Activated CD8-positive, alpha-beta memory T cell treated with anti-CD3 and anti-CD28 coated beads, Interleukin-2, amount 50 U/mL, for 48 hours (primary cell): ENCODE measurements at regions not wholly inside any gene's neighbourhood (a gene's known extent, or its start where the extent isn't known, plus 50 kb on each side); places are given as distances from the start of the nearest gene placed in this dataset.
"Not testable (repeated sequence)": the region's sequence is repeated elsewhere in the genome, so short reads cannot be mapped to it uniquely, and the experiment has no call there.

Source experiments
- DNase-seq: peaks from one replicate; pipeline ENCODE4 v3.0.0-alpha.2; 2020

DNA sequence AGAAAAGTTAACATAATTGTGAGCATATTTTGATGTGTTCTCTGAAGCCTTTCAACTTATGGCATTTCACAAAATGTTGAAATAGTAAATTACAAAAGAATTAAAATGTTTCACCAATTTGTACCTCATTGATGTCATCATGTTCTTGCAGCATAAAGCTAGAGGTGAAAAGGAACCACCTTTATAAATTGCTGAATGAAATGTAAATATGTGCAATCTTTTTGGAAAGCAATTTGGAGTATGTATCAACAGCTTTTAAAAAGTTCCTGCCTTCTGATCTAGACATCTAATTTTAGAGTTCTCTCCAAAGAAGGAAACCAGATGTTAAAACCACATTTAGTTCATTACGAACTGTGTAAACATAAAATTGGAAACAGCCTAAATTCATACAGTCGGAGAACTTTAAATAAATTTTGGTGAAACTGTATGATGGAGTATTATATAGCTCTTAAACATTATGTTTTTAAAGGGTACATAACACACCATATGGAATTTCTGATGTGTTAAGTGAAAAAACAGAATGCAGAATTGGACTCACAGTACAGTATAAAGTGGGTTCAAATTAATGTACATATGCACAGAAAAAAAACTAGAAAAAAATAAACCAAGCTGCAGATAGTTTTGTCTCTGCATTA lies 311.2 kb upstream of the NAALADL2 start:
- no peak for DNase-seq

DNA sequence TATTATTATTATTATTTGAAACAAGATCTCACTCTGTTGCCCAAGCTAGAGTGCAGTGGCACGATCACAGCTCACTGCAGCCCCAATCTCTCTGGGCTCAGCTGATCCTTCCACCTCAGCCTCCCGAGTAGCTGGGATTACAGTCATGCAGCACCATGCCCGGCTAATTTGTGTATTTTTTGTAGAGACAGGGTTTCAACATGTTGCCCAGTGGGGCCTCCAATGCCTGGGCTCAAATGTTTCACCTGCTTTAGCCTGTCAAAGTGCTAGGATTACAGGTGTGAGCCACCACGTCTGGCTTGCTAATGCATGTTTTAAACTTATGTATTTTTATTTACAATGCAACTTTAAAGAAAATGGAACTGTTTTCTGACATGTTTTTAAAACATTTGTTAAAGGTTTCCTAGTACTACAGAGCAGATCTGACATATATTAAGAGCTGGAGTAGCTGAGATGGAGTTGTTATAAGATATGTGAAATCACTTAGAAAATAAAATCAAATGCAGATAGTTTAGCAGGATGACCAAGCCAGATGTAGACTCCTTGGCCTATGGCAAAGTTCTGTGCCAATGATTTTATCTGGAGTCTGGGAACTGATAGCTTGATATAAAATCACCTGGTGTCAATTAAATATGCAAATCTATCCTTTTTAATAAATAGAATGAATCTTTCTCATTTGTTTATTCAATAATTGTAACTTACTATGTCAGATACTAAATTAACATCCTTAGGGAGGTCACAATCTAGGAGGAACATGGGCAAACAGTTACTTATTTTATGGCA lies 310.1 kb upstream of the NAALADL2 start:
- no peak for DNase-seq

DNA sequence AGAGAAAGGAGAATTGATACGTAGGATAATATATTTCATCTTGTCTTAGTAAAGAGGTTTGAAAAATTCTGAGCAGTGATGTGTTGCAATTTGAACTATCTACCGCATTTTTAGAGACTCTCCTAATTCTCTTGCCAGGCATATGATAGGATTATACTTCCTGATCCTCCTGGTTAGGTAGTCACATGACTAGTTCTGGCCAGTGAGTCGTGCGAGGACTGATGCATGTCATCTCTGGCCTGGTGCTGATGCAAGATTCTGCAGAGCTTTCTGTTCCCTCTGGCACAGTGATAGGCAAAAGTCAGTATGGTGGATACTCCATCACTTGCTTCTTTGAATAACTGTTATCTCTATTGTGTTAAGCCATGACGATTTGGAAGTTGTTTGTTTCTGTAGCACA lies 277.6 kb upstream of the NAALADL2 start:
- DNase-seq: no peak

DNA sequence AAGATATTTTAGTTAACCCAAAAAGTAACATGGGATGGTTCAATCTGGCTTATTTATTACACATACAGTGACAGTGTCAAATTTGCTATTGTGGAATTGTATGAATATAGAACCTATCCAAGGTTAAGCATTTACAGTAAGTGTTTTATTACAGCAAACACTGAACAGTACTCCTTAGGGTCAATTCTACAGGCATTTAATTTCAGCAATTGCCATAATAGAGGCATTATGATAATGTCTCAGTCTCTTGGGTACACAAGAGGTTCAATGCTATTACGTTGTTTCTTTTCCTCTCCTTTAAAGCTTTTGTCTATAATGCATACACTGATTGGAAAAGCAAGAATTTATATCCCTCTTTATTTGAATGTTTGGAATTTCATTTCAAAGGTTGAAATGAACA lies 275.7 kb upstream of the NAALADL2 start:
- no peak for DNase-seq

DNA sequence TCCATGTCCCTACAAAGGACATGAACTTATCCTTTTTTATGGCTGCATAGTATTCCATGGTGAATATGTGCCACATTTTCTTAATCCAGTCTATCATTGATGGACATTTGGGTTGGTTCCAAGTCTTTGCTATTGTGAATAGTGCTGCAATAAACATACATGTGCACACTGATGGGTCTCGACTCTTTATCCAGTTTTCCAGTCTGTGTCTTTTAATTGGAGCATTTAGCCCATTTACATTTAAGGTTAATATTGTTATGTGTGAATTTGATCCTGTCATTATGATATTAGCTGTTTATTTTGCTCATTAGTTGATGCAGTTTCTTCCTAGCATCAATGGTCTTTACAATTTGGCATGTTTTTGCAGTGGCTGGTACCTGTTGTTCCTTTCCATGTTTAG lies 272.0 kb upstream of the NAALADL2 start:
- DNase-seq: not testable (repeated sequence)

DNA sequence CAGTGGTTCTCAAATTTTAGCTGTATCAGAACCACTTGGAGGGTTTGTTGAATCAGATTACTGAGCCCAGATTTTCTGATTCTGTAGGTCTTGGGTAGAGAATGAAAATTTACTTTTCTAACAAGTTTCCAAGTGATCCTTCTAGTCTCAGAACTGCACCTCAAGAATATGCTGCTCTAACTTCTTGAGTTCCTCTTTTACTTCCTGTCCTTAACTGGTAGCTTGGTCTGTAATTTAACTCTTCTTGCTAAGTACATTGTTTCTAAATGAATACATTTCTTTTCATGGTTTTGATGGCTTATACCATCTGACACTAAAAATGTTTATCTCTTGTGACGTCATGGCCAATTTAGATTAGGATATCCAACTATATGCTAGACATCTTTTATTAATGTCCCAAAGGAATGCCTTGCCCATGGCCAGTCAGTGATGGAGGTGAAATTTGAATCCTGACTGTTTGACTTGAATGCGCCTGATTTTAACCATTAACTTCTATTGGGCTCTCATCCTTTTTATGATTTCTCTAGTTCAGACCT lies 262.6 kb upstream of the NAALADL2 start:
- DNase-seq: no peak

DNA sequence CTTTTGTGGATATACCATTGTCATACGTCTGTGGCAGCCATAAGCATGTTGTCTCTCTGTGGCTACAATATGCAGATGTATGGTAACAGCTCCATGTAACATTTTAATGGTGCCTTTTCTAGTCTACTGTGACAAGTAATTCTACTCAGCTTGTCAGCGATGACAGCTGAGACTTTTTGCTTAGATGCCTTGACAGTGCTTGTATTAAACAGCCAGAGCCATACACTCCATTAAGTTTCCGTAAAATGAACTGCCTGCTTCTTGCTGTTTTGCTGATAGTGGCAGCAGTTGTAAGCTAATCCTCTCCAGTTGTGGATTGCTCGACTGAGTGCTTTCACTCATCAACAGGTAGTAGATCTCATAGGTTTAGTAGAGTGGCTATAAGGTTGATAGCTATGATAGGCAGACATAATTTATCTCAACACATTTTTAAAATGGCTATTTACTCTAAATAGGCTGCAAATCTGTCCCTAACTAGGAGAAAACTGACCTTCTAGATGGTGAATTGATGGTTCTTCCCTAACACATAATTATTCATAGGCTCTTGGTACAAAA lies 260.2 kb upstream of the NAALADL2 start:
- DNase-seq: no peak

DNA sequence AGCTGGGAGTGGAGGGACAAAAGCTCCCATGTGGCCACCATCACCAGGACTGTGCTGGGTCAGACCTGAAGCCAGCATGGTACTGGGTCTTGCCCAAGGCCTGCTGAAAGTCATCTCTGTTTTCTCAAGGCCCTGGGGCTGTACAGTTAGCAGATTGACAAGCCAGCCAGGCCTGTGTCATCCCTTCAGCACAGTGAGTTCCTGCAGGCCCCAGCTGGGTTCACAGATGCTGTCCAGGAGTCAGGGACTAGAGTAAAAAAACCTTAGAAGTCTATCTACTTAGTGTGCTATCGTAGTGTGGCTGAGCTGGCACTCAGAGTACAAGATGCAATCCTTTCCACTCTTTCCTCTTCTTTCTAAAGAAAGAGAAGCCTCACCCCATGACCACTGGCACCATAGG lies 246.0 kb upstream of the NAALADL2 start:
- DNase-seq: no peak

DNA sequence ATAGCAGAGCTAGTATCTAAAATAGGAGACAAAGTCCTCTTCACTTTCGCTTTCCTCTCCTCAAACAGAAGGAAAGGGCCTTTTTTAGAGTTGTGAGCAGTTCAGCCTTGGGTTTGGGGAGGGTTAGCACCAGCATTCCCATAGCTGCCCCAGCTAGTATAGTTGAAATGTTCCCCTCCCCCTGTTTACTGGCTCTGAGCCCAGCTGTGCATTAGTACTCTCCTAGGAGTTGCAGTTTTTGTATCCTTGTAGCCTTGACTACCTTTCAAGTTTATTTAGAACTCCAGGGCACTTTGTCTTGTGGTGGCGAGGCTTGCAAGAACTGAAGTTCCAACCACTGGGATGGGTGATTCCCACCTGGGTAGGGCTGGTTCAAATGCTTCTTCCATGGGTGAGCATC lies 245.1 kb upstream of the NAALADL2 start:
- DNase-seq: no peak

DNA sequence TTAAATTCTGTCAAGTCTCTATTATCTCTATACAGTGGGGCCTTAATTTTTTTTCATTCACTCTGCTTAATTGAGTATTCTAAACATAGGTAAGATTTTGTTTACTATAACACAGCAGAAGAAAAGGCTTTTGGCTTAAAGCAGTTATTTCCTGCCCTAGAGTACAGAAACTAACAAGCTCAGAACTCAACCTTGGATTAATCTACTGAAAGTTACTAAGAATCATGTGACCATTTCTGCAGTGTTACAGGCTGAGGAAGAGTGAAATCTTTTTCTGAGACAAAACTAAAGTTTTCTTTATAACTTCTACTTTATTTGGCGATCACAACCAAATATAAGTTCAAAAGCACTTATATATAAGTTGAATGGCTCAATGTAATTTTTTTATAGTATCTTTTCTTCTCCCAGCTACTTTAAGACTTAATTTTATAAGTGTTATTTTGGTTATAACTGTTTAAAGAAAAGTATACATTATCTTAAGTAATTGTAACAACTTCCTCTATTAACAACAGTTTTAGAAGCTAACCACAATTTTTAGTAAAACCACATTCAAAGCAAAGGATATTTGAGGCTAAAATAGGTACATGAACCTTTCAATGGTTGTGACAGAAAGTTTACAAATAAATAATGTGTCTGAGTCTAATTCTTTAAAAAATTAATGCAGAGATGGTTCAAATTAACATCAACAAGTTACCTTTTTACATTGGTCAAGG lies 240.6 kb upstream of the NAALADL2 start:
- no peak for DNase-seq

DNA sequence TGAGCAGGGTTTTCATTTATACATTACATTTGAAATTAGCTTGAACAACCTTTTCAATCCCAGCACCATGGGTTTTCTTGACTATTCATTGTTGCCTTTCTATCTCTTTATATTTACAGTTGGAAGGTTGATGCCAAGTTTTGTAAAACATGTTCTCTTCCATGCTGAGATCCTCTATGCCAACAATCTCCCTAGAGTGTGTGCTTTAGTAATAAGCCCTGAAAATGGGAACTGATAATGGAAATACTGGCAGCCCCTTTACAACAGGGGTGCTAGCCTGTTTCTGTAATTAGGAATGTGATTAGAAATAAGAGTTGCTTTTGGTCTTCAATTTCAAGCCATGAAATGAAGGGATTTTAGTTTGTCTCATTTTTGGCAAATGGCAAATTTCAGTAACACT lies 239.9 kb upstream of the NAALADL2 start:
- no peak for DNase-seq

DNA sequence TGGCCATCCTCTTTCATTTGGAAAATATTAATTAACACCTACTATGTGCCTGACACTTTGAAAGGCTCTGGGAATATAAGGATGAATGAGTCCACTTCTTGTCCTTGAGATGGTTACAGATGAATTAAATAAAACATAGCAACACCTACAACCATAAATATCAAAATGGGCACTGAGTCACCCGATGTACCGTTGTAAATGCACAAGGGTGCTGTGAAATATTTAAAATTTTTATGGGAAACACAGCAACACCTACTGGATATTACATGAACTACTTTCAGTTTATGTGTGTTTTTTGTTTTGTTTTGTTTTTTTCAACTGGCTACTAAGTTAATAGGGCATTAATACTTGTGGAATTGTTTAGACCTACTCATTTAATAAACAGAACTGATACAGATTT lies 239.0 kb upstream of the NAALADL2 start:
- DNase-seq: no peak

DNA sequence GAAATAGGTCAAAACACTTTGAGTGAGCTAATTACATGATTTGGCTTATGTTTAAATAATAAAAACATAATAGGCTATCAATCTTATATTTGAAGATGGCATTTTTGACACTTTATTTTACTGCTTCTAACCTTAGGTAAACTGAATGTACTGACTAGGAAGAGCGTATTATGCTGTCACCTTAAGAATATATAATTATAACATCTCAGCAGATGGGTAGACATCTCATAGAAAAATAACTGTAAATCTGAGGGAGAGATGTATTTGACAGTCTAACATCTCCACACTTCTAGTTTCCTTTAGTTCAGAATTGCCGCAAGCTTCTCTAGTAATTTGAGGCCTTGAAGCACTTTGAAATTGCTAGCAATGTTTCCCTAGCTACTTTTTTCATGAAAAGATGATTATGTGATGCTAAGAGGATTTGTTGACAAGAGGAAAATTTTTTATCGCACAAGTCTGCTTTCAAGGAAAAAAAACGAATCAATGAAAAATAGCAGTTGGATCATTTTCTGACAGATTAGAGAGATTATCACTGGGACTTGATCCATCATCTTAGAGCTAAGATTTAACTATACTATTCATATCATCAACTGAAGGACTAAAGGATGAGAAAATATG lies 238.2 kb upstream of the NAALADL2 start:
- DNase-seq: no peak

DNA sequence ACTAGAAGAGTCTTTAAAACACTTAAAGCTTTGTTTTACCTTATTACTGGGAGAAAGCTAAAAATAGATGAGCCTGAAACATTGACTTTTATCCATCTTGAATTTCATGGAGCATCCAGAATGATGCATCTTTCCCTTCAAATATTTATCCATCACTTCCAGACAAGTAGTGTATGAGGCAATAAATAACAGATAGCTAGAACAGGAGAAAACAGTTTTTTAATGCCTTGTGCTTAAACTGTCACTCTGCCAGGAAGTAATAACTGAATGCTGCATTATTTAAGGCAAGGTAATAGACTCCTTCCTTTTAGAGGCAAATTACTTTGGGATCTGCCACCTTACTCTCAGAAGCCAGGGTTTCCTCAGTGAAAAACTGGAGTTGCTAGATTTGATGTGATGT lies 225.8 kb upstream of the NAALADL2 start:
- no peak for DNase-seq

DNA sequence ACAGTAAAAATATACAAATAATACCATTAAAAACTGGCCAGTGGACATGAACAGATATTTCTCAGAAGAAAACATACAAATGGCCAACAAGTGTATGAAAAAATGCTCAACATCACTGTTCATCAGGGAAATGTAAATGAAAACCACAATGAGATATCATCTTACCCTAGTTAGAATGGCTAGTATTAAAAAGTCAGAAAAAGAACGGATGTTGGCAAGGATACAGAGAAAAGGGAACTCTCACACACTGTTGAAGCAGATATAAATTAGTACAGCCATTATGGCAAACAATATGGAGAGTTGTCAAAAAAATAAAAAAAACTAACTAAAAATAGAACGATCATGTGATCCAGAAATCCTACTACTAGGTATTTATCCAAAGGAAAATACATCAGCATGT lies 222.7 kb upstream of the NAALADL2 start:
- DNase-seq: no peak

DNA sequence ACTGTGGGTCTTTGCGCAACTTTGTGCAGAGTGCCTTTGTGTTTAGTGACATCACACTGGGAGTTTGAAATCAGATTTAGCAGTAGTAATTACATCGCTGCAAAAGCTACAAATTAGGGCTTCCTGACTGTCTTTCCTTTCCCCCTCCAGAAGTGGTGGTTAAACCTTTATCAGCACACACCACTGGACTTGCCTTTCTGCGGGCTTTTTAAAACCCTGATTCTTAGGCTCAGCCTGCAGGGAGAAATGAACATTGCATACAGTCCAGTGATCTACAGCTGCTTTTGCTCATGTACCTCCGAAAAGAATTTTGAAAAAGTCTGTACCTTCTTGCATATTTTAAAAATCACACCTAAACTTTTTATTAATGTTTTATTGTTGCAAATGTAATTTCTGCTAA lies 219.7 kb upstream of the NAALADL2 start:
- no peak for DNase-seq

DNA sequence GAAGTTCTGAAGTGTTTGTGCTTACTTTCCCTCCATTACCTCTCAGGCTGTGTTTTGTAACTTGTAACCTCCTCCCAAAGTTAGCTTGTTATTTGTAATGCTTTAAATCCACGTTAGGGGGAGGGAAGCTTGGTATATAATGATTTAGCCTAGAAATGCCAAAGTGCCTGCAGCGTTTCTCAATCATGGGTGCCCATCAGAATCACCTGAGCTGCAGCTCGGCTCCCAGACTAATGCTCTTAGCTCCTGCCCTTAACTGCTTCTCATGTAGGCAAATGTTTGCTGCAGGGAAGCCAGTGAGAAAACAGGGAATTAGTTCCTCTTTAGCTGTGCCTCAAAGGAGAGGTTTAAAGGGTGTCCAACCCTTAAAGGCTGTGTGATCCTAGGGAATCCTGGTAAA lies 219.2 kb upstream of the NAALADL2 start:
- DNase-seq: no peak

DNA sequence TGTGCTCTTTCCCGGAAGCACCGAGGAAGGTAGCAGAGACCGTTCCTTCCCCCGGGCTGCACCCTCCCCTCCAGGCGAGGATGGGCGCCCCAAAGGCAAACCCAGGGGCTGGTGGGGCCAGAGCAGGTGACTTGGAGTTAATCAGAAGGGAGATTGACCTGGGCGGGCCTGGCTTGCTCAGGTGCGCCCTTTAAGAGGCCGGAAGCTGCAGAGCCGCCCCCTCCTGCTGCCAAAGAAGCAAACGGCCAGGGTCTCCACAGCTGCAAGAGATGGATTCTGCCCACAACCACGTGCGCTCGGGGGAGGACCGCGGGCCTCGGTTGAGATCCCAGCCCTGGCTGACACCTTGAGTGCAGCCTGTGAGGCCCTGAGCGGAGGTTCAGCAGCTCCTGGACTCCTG lies 218.2 kb upstream of the NAALADL2 start:
- DNase-seq: no peak

DNA sequence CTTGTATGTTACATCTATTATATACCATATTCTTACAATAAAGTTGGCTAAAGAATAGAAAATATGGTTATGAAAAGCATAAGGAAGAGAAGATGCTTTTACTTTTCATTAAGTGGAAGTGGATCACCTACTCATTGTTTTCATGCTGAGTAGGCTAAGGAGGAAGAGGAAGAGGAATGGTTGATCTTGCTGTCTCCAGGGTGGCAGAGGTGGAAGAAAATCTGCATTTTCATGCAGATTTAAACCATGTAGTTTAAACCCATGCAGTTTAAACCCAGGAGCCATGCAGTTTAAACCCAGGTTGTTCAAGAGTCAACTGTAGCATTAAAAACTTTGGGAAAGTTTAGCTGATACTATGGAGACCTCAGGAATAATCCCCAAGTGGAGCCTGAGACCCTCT lies 214.8 kb upstream of the NAALADL2 start:
- no peak for DNase-seq

DNA sequence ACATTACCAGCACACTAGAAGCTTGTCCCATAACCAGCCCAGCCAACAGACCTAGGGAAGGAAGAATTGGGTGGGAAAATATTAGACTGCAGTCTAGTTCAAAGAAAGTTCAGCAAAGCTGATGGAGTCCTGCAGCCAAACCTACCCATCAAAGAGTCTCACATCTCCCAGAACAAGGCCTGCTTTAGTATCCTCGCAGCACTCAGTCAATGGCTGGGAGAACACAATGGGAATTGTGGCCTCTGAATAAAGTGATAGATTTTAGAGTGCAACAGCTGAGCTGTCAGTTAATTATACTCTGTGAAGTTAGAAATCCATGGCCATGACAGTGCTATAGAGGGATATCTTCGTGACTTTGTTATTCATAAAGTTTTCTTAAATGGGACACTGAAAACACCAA lies 207.2 kb upstream of the NAALADL2 start:
- DNase-seq: no peak

DNA sequence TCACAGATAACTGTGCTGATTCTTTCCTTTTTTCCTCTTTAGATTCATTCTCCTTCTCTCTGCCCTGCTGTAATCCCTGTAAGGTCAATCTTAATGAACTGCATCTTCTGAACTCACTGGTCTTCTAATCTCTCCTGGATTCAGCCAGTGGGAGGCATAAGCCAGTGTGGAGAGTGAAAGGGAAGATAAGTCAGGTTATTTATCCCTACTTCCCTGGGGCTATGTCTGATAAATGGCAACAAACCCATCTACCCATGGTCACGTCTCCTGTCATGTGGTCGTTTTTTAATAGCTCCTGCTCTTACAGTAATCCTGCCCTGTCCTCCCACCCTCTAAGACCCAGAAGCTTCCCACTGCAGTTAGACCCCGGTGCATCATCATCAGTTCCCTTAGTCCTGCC lies 199.6 kb upstream of the NAALADL2 start:
- DNase-seq: no peak

DNA sequence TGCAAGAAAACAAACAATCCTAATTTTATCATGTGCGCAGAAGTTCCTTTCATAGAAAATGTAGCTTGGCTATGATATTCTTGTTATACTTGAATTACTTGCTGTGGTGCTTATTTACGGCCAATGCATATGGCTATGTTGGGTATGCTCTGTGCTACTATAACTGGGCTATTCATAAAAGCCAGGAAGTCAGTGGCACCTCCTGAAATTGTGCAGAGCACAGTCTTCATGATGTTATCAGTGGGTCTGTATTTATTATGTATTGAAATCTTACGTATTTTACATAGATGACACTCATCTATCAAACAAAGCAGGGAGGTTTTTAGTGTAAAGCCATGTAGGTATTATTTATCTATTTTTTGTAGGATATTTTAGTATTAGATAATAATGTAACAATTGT lies 196.5 kb upstream of the NAALADL2 start:
- no peak for DNase-seq

DNA sequence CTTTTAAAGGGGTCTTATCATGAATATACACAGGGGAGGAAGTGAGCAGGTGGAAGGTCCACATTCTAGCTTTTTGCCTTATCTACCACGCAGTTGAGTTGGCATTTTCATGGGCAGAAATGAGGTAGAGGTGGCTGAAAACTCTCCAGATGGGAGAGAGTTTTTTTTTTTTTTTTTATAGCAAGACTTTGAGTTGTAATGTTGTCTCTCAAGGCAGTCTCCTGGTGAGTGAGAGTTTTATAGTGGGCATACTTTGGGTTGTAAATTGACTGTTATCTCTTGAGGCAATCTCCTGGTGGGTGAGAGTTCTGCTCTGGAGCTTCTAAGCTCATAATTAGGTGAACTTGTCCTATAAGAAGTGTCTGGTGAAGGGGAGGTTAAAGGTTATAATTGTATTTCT lies 191.7 kb upstream of the NAALADL2 start:
- no peak for DNase-seq
